Panc1 (cell line): ENCODE measurements at regions not wholly inside any gene's neighbourhood (a gene's known extent, or its start where the extent isn't known, plus 50 kb on each side); places are given as distances from the start of the nearest gene placed in this dataset.

ENCODE experiments used
- CTCF ChIP-seq: fragments of 450-650 bp; IDR thresholded peaks from 2 replicates; pipeline ENCODE4 v1.5.1; 2017; ENCODE audit warnings: mild to moderate bottlenecking
- POLR2AphosphoS5 ChIP-seq: IDR thresholded peaks from 2 replicates; pipeline ENCODE4 v1.6.1; 2012; ENCODE audit warnings: mild to moderate bottlenecking, low read depth, low read length, moderate library complexity
- REST ChIP-seq, 2 experiments: IDR thresholded peaks; 2 replicates each; pipeline ENCODE4 v1.6.1; 2011 to 2012; ENCODE audit warnings: low read depth in 2 of 2, control low read depth in 1 of 2, low read length in 1 of 2, mild to moderate bottlenecking in 1 of 2, moderate library complexity in 1 of 2; ENCODE audit not compliant: insufficient read depth in 1 of 2
- SIN3A ChIP-seq: IDR thresholded peaks from 2 replicates; pipeline ENCODE4 v1.6.1; 2012; ENCODE audit warnings: low read depth, mild to moderate bottlenecking, low read length, moderate library complexity, borderline replicate concordance; ENCODE audit not compliant: insufficient read depth
- TCF7L2 ChIP-seq: IDR thresholded peaks from 2 replicates; pipeline ENCODE4 v1.6.1; 2011; ENCODE audit warnings: mild to moderate bottlenecking, low read depth, low read length, inconsistent platforms

- TF ChIP-seq CTCF, result no peak
- no peak for TF ChIP-seq REST (IDR thresholded peaks at IDR 0.05; ENCODE audit: insufficient read depth in 1 of 2, low read depth in 2 of 2, low read length in 1 of 2)
- no peak for TF ChIP-seq POLR2AphosphoS5
- TF ChIP-seq SIN3A, result no peak
- TF ChIP-seq TCF7L2, result no peak
Observed at GRCh38 chr21:38646213-38646837, 148.0 kb upstream of the ERG start.
